SK-N-SH treated with all-trans-retinoic acid at 6 μM for 48 hours (cell line): ENCODE measurements at regions not wholly inside any gene's neighbourhood (a gene's known extent, or its start where the extent isn't known, plus 50 kb on each side); places are given as distances from the start of the nearest gene placed in this dataset.

Experiments
- CSRNP3 ChIP-seq: fragments of 250-450 bp; sonication (Bioruptor Pico); IDR thresholded peaks from 2 replicates; pipeline ENCODE4 v1.5.1; 2021; ENCODE audit warnings: mild to moderate bottlenecking, moderate library complexity
- ESRRG ChIP-seq: fragments of 250-450 bp; sonication (Bioruptor Pico); IDR thresholded peaks from 2 replicates; pipeline ENCODE4 v1.6.1; 2021; ENCODE audit warnings: mild to moderate bottlenecking
- GLIS3 ChIP-seq: fragments of 250-450 bp; sonication (Bioruptor Pico); IDR thresholded peaks from 2 replicates; pipeline ENCODE4 v1.5.0; 2020; ENCODE audit warnings: mild to moderate bottlenecking, moderate library complexity
- RARB ChIP-seq: fragments of 250-450 bp; sonication (Bioruptor Pico); IDR thresholded peaks from 2 replicates; pipeline ENCODE4 v1.8.0; 2021; ENCODE audit warnings: mild to moderate bottlenecking, moderate library complexity
- TCF4 ChIP-seq: fragments of 250-450 bp; sonication (Bioruptor Pico); IDR thresholded peaks from 2 replicates; pipeline ENCODE4 v1.8.0; 2021; ENCODE audit warnings: mild to moderate bottlenecking, moderate library complexity, borderline replicate concordance
- ZFP30 ChIP-seq: fragments of 450-650 bp; formaldehyde crosslinking; IDR thresholded peaks from 2 replicates; pipeline ENCODE4 v1.5.0; 2022; ENCODE audit warnings: mild to moderate bottlenecking, moderate library complexity
- TF ChIP-seq, protein P1 (sequence below): fragments of 250-450 bp; sonication (Bioruptor Pico); IDR thresholded peaks from 2 replicates; pipeline ENCODE4 v1.5.0; 2020; ENCODE audit warnings: mild to moderate bottlenecking, moderate library complexity

DNA sequence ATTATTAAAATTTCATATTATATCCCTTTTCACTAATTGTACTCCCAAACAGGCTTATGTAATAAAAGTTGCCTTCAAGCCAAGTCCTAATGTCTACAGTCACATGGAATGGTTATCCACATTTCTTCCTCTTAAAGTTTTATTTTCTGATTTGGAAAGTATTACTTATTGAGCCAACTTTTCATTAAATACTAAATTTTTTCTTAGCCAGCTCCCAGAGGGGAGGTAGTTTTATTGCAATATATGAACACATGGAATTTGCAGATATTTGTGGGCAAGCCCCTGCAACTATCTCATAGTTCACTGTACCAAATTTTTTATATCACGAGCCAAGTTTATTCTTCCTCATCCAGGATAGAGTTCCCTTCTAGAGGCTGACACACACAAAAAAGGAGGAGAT, 332.8 kb upstream of the PTGER4 start:
- TF ChIP-seq ESRRG (CRISPR knock-in tag), result no peak
- TF ChIP-seq, protein P1, sequence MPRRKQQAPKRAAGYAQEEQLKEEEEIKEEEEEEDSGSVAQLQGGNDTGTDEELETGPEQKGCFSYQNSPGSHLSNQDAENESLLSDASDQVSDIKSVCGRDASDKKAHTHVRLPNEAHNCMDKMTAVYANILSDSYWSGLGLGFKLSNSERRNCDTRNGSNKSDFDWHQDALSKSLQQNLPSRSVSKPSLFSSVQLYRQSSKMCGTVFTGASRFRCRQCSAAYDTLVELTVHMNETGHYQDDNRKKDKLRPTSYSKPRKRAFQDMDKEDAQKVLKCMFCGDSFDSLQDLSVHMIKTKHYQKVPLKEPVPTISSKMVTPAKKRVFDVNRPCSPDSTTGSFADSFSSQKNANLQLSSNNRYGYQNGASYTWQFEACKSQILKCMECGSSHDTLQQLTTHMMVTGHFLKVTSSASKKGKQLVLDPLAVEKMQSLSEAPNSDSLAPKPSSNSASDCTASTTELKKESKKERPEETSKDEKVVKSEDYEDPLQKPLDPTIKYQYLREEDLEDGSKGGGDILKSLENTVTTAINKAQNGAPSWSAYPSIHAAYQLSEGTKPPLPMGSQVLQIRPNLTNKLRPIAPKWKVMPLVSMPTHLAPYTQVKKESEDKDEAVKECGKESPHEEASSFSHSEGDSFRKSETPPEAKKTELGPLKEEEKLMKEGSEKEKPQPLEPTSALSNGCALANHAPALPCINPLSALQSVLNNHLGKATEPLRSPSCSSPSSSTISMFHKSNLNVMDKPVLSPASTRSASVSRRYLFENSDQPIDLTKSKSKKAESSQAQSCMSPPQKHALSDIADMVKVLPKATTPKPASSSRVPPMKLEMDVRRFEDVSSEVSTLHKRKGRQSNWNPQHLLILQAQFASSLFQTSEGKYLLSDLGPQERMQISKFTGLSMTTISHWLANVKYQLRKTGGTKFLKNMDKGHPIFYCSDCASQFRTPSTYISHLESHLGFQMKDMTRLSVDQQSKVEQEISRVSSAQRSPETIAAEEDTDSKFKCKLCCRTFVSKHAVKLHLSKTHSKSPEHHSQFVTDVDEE (CRISPR knock-in tag), result no peak
- TF ChIP-seq CSRNP3 (CRISPR knock-in tag), result no peak
- TF ChIP-seq RARB, result no peak
- no peak for TF ChIP-seq TCF4 (CRISPR knock-in tag)
- TF ChIP-seq ZFP30 (CRISPR knock-in tag), result no peak
- no peak for TF ChIP-seq GLIS3
